Kidney (tissue), 13 donors: ENCODE measurements at regions not wholly inside any gene's neighbourhood (a gene's known extent, or its start where the extent isn't known, plus 50 kb on each side); places are given as distances from the start of the nearest gene placed in this dataset.

Experiments
- DNase-seq, 5 donors: peaks; one replicate each; pipeline ENCODE4 v3.0.0-alpha.2; 2013 to 2020
- FAIRE-seq: peaks from 2 replicates; lab custom pipeline; 2012; peaks lifted over from hg19 to GRCh38; lab: Jason Lieb, UNC
- H3K27ac ChIP-seq, 2 donors: one replicate each; pipeline ENCODE4 v1.7.0; 2013; ENCODE audit warnings: low read depth in 2 of 2, low read length in 2 of 2, inconsistent platforms in 1 of 2
- H3K27me3 ChIP-seq: one replicate; pipeline ENCODE4 v1.7.1; 2013; ENCODE audit warnings: low read length, inconsistent platforms; ENCODE audit not compliant: control insufficient read depth, insufficient read depth
- H3K36me3 ChIP-seq, 3 donors: one replicate each; pipeline versions ENCODE4 v1.7.0 to v1.7.1; 2013; ENCODE audit warnings: low read length in 3 of 3, control low read depth in 1 of 3, inconsistent platforms in 1 of 3; ENCODE audit not compliant: insufficient read depth in 3 of 3, control insufficient read depth in 2 of 3
- H3K4me1 ChIP-seq, 3 donors: one replicate each; pipeline versions ENCODE4 v1.7.0 to v1.7.1; 2013; ENCODE audit warnings: low read length in 3 of 3, inconsistent platforms in 1 of 3, low read depth in 1 of 3; ENCODE audit not compliant: control insufficient read depth in 2 of 3, insufficient read depth in 2 of 3
- H3K4me3 ChIP-seq, 3 donors: one replicate each; pipeline versions ENCODE4 v1.7.0 to v1.8.1; 2013; ENCODE audit warnings: low read length in 3 of 3, control low read depth in 1 of 3, inconsistent platforms in 1 of 3
- H3K9ac ChIP-seq, 3 donors: one replicate each; pipeline versions ENCODE4 v1.7.0 to v1.7.1; 2013; ENCODE audit warnings: low read length in 3 of 3, control low read depth in 1 of 3, inconsistent platforms in 1 of 3
- H3K9me3 ChIP-seq, 3 donors: one replicate each; pipeline versions ENCODE4 v1.7.0 to v1.7.1; 2013; ENCODE audit warnings: low read length in 3 of 3, control low read depth in 1 of 3, inconsistent platforms in 1 of 3; ENCODE audit not compliant: control insufficient read depth in 2 of 3, insufficient read depth in 1 of 3
- CTCF ChIP-seq: IDR thresholded peaks from 3 replicates; pipeline ENCODE4 v1.5.1; 2012; ENCODE audit warnings: mild to moderate bottlenecking, moderate library complexity, borderline replicate concordance; ENCODE audit not compliant: insufficient read depth; ENCODE audit errors: extremely low read depth
- intact Hi-C: fragments of 100-400 bp; cut with DNase I; formaldehyde crosslinking; loops from one replicate; pipeline ENCODE4 v1.11.1; 2022
- donor health status: control.
- donor health status: control.
- donor health status: control.
- donor health status: control.
- donor health status: control.
- donor health status: DM: yes; HTN: yes; CAD: no.
- donor health status: Normal renal cell carcinoma (clear cell type).

GRCh38 chr3:21825684-21826083, 74.7 kb upstream of the ZNF385D start:
- H3K27ac ChIP-seq = no peak overlapping the region
- no peak overlapping the region for H3K9ac ChIP-seq
- no peaks in the 10 kb centered on the region for H3K36me3 ChIP-seq
- DNase-seq = no peak
- no peak for FAIRE-seq
- intact Hi-C loops = no loop called here
- no peaks in the 10 kb centered on the region for H3K4me1 ChIP-seq
- no peaks in the 10 kb centered on the region for H3K27me3 ChIP-seq
- H3K9me3 ChIP-seq = no peaks in the 10 kb centered on the region
- no peak overlapping the region for H3K4me3 ChIP-seq
- no peak for TF ChIP-seq CTCF

GRCh38 chr3:21826416-21826815, 75.4 kb upstream of the ZNF385D start:
- FAIRE-seq = no peak
- intact Hi-C loops = no loop called here
- H3K27ac ChIP-seq = no peak overlapping the region
- H3K9me3 ChIP-seq = no peaks in the 10 kb centered on the region
- no peaks in the 10 kb centered on the region for H3K27me3 ChIP-seq
- H3K4me3 ChIP-seq = no peak overlapping the region
- DNase-seq = no peak
- no peaks in the 10 kb centered on the region for H3K4me1 ChIP-seq
- H3K36me3 ChIP-seq = no peaks in the 10 kb centered on the region
- TF ChIP-seq CTCF = no peak
- H3K9ac ChIP-seq = no peak overlapping the region

- H3K9me3 ChIP-seq = no peaks in the 10 kb centered on the region
- H3K27me3 ChIP-seq = no peaks in the 10 kb centered on the region
- H3K9ac ChIP-seq = no peak overlapping the region
- intact Hi-C loops = no loop called here
- no peak overlapping the region for H3K4me3 ChIP-seq
- no peak overlapping the region for H3K27ac ChIP-seq
- no peak for FAIRE-seq
- no peak for DNase-seq
- H3K36me3 ChIP-seq = no peaks in the 10 kb centered on the region
- no peaks in the 10 kb centered on the region for H3K4me1 ChIP-seq
- TF ChIP-seq CTCF = no peak
These were observed 79.5 kb upstream of the ZNF385D start for GRCh38 chr3:21830541-21830940.

- Histone ChIP-seq H3K36me3 (no peaks in the 10 kb centered on the region), H3K27ac (no peak overlapping the region), H3K27me3 (no peaks in the 10 kb centered on the region), H3K9me3 (peaks cover 0 to 1% (median 0%) of the 10 kb centered on the region in 3 donors), H3K4me1 (no peaks in the 10 kb centered on the region), H3K9ac (no peak overlapping the region), H3K4me3 (no peak overlapping the region)
- intact Hi-C loops = no loop called here
- DNase-seq (no peak), FAIRE-seq (no peak)
- TF ChIP-seq CTCF = no peak
These were observed 84.3 kb upstream of the ZNF385D start for GRCh38 chr3:21835264-21835663.
